ENCODE measurements at regions not wholly inside any gene's neighbourhood (a gene's known extent, or its start where the extent isn't known, plus 50 kb on each side); places are given as distances from the start of the nearest gene placed in this dataset.

DNA sequence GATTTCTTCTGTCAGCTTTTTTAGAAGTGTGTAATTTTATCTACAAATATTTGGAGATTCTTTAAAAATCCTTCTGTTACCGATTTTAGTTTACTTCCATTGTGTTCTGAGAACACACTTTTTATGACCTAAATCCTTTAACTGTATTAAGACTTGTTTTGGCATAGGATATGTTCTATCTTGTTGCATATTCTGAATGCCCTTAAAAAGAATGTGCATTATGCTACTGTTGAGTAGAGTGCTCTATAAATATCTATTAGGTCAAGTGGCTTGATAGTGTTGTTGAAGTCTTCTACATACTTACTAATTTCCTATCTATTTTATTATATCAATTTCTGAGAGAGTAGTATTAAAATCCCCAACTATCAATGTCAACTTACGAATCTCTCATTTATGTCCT is 502.2 kb downstream of the MAFB start:
- TF ChIP-seq, protein P1, sequence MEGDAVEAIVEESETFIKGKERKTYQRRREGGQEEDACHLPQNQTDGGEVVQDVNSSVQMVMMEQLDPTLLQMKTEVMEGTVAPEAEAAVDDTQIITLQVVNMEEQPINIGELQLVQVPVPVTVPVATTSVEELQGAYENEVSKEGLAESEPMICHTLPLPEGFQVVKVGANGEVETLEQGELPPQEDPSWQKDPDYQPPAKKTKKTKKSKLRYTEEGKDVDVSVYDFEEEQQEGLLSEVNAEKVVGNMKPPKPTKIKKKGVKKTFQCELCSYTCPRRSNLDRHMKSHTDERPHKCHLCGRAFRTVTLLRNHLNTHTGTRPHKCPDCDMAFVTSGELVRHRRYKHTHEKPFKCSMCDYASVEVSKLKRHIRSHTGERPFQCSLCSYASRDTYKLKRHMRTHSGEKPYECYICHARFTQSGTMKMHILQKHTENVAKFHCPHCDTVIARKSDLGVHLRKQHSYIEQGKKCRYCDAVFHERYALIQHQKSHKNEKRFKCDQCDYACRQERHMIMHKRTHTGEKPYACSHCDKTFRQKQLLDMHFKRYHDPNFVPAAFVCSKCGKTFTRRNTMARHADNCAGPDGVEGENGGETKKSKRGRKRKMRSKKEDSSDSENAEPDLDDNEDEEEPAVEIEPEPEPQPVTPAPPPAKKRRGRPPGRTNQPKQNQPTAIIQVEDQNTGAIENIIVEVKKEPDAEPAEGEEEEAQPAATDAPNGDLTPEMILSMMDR (IDR thresholded peaks at IDR 0.05; ENCODE audit: insufficient read depth, missing control alignments) = no peak
- DNase-seq (ENCODE audit: insufficient read length, low spot score) (no peak), FAIRE-seq (no peak)

DNA sequence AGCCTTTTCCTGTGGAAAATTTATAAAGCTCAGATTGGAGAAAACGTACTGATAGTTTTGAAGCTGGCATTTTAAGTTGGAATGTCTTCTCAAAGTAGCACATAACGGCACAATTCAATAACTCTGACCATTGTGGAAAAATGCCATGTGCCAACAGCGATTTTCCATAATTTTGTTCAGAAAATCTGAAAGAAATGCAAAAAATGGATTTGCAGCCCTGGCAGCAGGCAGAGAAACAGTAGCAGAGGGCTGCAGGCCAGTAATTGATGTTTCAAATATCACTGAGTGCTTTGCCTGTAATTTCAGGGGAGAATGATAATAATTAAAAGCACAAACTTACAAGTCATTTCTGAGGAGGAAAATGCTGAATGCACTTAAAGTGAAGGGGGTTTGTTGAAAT is 507.4 kb downstream of the MAFB start:
- TF ChIP-seq, protein P1 (IDR thresholded peaks at IDR 0.05; ENCODE audit: insufficient read depth, missing control alignments) = no peak
- DNase-seq (ENCODE audit: insufficient read length, low spot score) (no peak), FAIRE-seq (no peak)

DNA sequence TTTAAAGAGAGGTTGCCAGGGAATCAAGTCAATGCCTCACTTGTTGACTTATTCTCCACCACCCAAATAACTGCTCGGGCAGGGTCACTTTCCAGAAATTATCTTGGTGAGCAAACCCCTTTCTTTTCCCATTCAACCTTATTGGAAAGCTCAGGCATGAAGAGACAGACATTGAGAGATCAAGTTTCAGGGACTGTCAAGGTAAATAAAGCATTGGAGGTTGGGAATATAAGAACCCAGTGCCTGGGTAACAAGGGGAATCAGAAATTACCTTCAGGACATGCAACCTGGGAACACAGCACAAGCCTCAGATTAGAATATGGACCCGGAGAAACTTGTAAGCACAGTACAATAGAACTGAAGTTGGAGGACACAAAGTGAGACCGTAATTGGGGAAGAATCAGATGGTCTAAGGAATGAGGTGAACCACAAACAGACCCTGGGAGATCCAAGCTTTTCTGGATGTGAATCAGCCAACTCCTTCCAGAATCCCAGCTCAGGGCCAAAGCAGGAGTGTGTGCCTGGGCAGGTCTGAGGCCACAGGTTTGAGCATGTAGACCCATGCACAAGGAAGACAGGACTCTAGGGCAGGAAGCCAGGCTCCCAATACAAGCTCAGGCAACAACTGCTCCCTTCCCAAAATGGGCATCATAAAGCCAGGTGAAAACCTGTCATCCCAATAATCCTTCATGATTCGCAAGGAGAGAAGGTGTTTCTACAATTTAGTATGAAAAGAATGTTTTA is 512.8 kb downstream of the MAFB start:
- DNase-seq (ENCODE audit: insufficient read length, low spot score) (no peak), FAIRE-seq (no peak)
- TF ChIP-seq, protein P1 (IDR thresholded peaks at IDR 0.05; ENCODE audit: insufficient read depth, missing control alignments) = no peak

DNA sequence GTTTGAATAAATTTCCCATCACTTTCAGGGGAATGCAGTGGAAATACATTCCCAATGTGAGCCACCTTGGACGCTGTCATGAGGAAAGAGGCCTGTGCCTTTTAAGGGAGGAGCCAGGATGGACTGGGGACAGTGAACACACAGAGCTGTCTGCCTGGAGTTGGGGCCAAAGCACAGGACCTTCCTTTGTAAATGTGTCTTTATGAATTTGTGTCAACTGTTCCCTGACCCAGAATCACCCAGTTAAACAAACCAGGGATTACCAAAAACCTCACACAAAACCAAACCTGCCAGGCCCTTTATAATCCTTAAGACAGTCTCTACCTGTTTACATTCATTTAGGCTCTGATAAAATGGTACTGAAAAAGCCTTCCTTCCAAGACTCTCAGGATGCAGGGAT is 513.7 kb downstream of the MAFB start:
- TF ChIP-seq, protein P1 (IDR thresholded peaks at IDR 0.05; ENCODE audit: insufficient read depth, missing control alignments) = no peak
- DNase-seq (ENCODE audit: insufficient read length, low spot score) (no peak), FAIRE-seq (no peak)

DNA sequence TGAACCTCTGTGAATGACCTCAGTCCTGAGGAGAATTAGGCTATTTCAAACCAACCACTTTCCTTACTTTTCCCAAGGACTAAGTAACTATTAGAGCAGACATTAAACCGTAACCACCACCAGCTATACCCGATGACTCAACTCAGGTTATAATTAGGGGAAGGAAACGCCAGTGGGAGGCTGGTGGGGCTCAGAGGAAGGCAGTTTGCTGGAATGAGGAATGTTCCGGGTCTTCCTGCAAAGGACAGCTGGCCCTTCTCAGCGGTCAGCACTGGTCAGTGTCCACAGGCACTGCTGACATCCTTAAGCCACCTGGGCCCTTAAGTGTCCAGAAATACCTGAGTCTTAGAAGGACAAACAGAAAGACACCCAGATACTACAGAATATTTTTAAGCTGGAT is 515.2 kb downstream of the MAFB start:
- FAIRE-seq (no peak), DNase-seq (ENCODE audit: insufficient read length, low spot score) (no peak)

DNA sequence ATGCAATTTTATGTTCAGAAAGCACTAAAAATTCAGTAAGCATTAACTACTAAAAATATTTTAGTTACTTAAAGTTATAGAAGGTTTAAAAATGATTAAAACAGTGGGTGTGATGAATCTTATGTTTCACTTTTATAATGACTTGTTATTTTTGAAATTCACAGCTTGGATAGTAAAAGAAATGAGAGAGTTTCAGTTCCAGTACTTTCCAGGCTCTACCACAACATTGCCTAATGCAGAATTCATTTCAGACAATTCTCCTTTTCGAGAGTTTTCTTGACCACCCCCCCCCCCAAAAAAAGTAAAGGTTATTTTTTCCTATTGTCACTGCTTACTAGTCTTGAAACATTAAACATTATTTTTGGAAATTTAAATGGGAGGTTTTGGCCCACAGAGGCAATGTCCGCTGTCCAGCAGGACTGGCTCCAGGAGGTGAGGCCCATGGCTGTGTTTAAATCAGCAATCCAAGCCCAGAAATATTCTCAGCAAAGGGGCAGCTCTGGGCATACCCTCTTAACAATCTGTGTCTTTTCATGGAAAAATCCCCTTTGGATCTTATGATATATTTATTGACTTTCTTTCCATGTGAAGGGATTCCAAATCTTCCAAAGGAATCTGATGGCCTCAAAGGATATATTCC is 519.9 kb downstream of the MAFB start:
- no peak for DNase-seq (ENCODE audit: insufficient read length, low spot score)
- TF ChIP-seq, protein P1 (IDR thresholded peaks at IDR 0.05; ENCODE audit: insufficient read depth, missing control alignments) = no peak
- FAIRE-seq = no peak

More for the DNA sequence above, 515.2 kb downstream of the MAFB start:
- TF ChIP-seq, protein P1 (IDR thresholded peaks at IDR 0.05; ENCODE audit: insufficient read depth, missing control alignments) = no peak

DNA sequence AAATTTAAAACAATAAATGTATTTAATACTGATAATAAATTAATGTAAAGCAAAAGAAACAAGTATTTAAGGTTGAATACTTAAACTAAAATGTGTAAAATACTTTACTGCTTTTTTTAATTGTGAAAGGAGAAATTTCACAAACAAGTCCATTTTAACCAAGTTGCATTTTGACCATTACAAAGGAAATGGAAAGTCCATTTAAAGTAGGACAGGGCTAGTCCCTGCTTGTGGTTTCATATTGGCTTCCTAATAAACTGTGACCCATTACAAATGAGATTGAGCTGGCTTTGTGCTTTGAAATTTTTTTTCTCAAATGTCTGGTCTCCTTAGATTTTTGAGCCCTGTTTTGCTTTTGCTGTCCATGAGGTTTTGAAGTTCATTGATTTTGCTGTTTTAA is 527.6 kb downstream of the MAFB start:
- TF ChIP-seq, protein P1 (IDR thresholded peaks at IDR 0.05; ENCODE audit: insufficient read depth, missing control alignments) = no peak
- no peak for DNase-seq (ENCODE audit: insufficient read length, low spot score)
- no peak for FAIRE-seq

All from D721Med (cell line).